IMR-90 (cell line): ENCODE measurements at regions not wholly inside any gene's neighbourhood (a gene's known extent, or its start where the extent isn't known, plus 50 kb on each side); places are given as distances from the start of the nearest gene placed in this dataset.

ENCODE experiments used
- CEBPB ChIP-seq: IDR thresholded peaks from 2 replicates; pipeline ENCODE4 v1.6.1; 2012; ENCODE audit warnings: low read depth, low read length, improper control_type of control experiment
- CTCF ChIP-seq: conservative IDR thresholded peaks from 2 replicates; pipeline ENCODE4 v1.5.1; 2012; ENCODE audit warnings: mild to moderate bottlenecking, low read depth, low read length, improper control_type of control experiment
- FOS ChIP-seq: fragments of 150-350 bp; IDR thresholded peaks from 2 replicates; pipeline ENCODE4 v1.6.1; 2016; ENCODE audit warnings: low read depth, low read length
- RFX5 ChIP-seq: IDR thresholded peaks from 2 replicates; pipeline ENCODE4 v1.8.0; 2012; ENCODE audit warnings: low read depth, mild to moderate bottlenecking, low read length, moderate library complexity

- TF ChIP-seq CEBPB (no peak), CTCF (no peak), RFX5 (no peak), FOS (no peak)
Observed at GRCh38 chr11:15836795-15837194, 519.6 kb downstream of the SOX6 start.
